Muscle of leg (tissue), 3 donors: ENCODE measurements at regions not wholly inside any gene's neighbourhood (a gene's known extent, or its start where the extent isn't known, plus 50 kb on each side); places are given as distances from the start of the nearest gene placed in this dataset.
"Not testable (repeated sequence)": the region's sequence is repeated elsewhere in the genome, so short reads cannot be mapped to it uniquely, and the experiment has no call there.

ENCODE experiments used
- DNase-seq: peaks from one replicate; pipeline ENCODE4 v3.0.0; 2013
- H3K27ac ChIP-seq: one replicate; pipeline ENCODE4 v1.5.1; 2013; ENCODE audit warnings: mild to moderate bottlenecking, low read length, control low read depth
- H3K27me3 ChIP-seq: one replicate; pipeline ENCODE4 v1.6.1; 2013; ENCODE audit warnings: low read length; ENCODE audit not compliant: control insufficient read depth, insufficient read depth
- H3K36me3 ChIP-seq: one replicate; pipeline ENCODE4 v1.6.1; 2013; ENCODE audit warnings: low read length; ENCODE audit not compliant: control insufficient read depth, insufficient read depth
- H3K4me1 ChIP-seq: one replicate; pipeline ENCODE4 v1.6.1; 2013; ENCODE audit warnings: low read length; ENCODE audit not compliant: control insufficient read depth, insufficient read depth
- H3K4me3 ChIP-seq: one replicate; pipeline ENCODE4 v1.5.1; 2013; ENCODE audit warnings: low read length, control low read depth
- H3K9me3 ChIP-seq: replicated peaks from 2 replicates; pipeline ENCODE4 v1.6.1; 2013; ENCODE audit warnings: low read depth, low read length; ENCODE audit not compliant: control insufficient read depth
- WGBS: methylation state at CpG from one replicate; pipeline ENCODE4 v1.1.5; 2013; ENCODE audit warnings: missing lambda C conversion rate; ENCODE audit not compliant: insufficient coverage; 5-methylcytosine and 5-hydroxymethylcytosine counted together

DNA sequence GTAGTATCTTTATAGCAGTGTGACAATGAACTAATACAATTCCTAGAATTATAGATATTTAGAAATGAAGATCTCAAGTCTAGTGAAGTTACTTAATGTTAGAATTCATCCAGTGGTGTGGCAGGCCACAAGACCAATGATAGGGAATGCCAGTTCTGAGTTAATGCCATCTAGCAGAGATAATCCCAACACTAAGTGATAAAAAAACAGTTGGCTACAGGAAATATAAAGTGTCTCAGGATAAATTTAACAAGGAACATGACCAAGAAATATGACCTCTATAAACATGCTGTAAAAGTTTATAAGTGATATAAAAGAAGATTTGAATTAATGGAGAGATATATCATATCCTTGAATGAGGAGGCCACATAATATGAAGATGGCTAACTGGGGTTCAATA is 1790.5 kb upstream of the ADGRL3 start:
- H3K9me3 ChIP-seq = no peaks in the 10 kb centered on the region
- no peaks in the 10 kb centered on the region for H3K27me3 ChIP-seq
- no peak overlapping the region for H3K27ac ChIP-seq
- no peaks in the 10 kb centered on the region for H3K4me1 ChIP-seq
- no peaks in the 10 kb centered on the region for H3K36me3 ChIP-seq
- no peak for DNase-seq
- no peak overlapping the region for H3K4me3 ChIP-seq

DNA sequence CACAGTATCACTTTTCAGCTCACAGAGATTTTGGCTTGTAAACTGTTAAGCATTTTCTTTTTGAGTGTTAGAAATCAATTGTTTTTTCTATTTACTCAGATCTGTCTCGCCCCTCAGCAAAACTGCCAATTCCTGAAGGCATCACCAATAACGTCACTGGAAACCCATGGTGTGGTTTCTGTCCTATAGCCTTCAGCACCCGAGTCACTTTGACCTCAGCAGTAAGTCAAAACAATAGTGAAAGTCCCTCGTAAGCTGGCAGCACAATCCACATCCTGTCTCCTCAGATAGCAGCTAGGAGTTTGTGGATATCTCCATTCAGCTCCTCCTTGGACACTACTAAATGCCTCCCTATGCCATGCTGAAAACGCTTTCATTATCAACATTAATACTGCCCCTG is 1787.4 kb upstream of the ADGRL3 start:
- Histone ChIP-seq H3K27ac (no peak overlapping the region), H3K4me1 (no peaks in the 10 kb centered on the region), H3K36me3 (no peaks in the 10 kb centered on the region), H3K27me3 (no peaks in the 10 kb centered on the region), H3K9me3 (no peaks in the 10 kb centered on the region), H3K4me3 (no peak overlapping the region)
- no peak for DNase-seq
- WGBS = 100% methylated on average over 2 of the region's 5 CpGs

DNA sequence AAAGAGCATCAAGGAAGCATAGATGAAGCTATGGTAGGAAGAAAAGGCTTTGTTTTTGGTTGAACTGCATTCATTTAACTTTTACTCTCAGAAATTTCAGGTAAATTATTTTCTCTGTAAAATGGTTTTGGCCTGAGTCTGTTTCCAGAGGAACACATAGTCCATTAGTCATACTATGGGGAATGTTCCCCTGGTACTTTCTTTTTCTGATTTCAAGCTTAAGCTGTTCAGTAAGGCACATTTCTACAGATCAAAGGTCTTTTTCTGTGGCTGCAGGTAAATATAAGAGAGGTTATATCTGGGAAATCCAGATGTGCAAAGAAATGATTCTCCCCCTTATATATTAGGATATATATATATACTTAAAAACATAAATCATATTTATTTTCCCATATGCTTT is 1744.4 kb upstream of the ADGRL3 start:
- no peak overlapping the region for H3K4me3 ChIP-seq
- no peaks in the 10 kb centered on the region for H3K36me3 ChIP-seq
- no peaks in the 10 kb centered on the region for H3K27me3 ChIP-seq
- H3K27ac ChIP-seq = no peak overlapping the region
- H3K4me1 ChIP-seq = no peaks in the 10 kb centered on the region
- no peaks in the 10 kb centered on the region for H3K9me3 ChIP-seq
- no peak for DNase-seq

DNA sequence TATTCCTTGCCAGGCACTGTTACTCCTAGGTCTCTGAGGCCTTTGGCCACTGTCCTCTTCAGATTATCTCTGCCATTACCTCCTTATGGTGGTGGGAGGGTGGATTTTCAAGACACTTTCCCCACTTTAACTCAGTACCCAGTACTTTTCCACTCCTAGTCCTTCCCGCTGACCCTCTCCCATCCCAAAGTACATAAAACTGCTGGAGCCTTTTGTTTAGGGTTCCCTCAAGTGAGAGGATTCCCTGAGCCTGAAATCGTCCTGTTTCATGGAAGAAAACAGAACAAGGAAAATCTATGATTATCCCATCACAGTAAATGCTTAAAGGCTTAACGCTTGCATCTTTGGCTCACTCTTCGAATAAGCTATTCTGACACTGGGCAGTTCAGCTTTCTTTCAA is 1742.5 kb upstream of the ADGRL3 start:
- Histone ChIP-seq H3K4me3 (no peak overlapping the region), H3K27ac (no peak overlapping the region), H3K27me3 (no peaks in the 10 kb centered on the region), H3K9me3 (no peaks in the 10 kb centered on the region), H3K4me1 (no peaks in the 10 kb centered on the region), H3K36me3 (no peaks in the 10 kb centered on the region)
- 43% methylated on average over 1 of the region's 4 CpGs for WGBS
- no peak for DNase-seq

DNA sequence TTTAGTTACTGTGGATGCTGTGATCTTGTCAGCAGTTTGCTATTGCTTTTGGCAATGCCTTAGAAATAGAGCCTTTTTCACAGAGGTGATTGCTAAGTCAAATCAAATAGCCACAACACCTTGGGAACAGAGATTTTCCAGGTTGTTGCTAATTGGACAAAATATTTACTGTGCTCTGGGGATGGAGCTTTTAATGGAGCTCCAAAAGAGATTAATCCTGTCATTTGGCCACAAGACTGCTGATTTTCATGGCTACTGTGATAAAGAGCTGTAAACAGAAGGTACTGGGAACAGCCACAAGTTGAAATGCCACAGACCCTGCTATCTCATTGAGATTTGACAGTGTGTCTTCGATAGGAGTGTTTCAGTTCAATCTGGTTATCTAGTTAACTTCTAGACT is 1715.2 kb upstream of the ADGRL3 start:
- WGBS = no CpG with 5 or more reads among the region's 1 CpG
- Histone ChIP-seq H3K27me3 (no peaks in the 10 kb centered on the region), H3K9me3 (no peaks in the 10 kb centered on the region), H3K36me3 (no peaks in the 10 kb centered on the region), H3K27ac (no peak overlapping the region), H3K4me1 (no peaks in the 10 kb centered on the region), H3K4me3 (no peak overlapping the region)
- DNase-seq = no peak

GRCh38 chr4:59500103-59500502 is 1700.0 kb upstream of the ADGRL3 start:
- H3K4me1 ChIP-seq = no peaks in the 10 kb centered on the region
- no peaks in the 10 kb centered on the region for H3K27me3 ChIP-seq
- WGBS = no CpG with 5 or more reads among the region's 2 CpGs
- no peak for DNase-seq
- no peaks in the 10 kb centered on the region for H3K9me3 ChIP-seq
- no peak overlapping the region for H3K4me3 ChIP-seq
- no peak overlapping the region for H3K27ac ChIP-seq
- H3K36me3 ChIP-seq = no peaks in the 10 kb centered on the region

DNA sequence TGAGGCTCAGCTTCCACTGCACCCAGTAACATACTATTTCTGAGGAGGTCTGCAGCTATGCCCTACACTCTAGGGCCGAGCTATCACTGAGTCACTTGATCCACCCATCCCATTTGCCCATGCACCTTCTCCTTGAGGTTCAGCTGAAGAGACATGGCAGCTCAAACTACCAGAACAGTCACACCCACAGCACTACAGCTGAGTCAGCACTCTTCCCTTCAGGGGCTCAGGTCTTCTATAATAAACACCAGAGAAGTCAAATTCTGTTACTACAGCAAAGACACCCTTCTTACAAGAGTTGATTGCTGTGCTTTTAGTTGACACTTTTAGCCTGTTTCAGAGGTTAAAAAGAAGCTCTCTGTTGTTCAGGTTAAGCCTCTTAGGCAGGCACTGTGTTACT is 1696.4 kb upstream of the ADGRL3 start:
- no peaks in the 10 kb centered on the region for H3K4me1 ChIP-seq
- WGBS = 100% methylated on average over 1 of the region's 1 CpG
- no peaks in the 10 kb centered on the region for H3K27me3 ChIP-seq
- no peaks in the 10 kb centered on the region for H3K9me3 ChIP-seq
- no peak for DNase-seq
- H3K36me3 ChIP-seq = no peaks in the 10 kb centered on the region
- H3K27ac ChIP-seq = no peak overlapping the region
- H3K4me3 ChIP-seq = no peak overlapping the region

GRCh38 chr4:59511809-59512208 is 1688.3 kb upstream of the ADGRL3 start:
- H3K4me3 ChIP-seq, DNase-seq, H3K4me1 ChIP-seq, H3K9me3 ChIP-seq, H3K27me3 ChIP-seq, H3K36me3 ChIP-seq, H3K27ac ChIP-seq: not testable (repeated sequence)
- 79% methylated on average over 7 of the region's 11 CpGs for WGBS

- no peaks in the 10 kb centered on the region for H3K9me3 ChIP-seq
- no peaks in the 10 kb centered on the region for H3K27me3 ChIP-seq
- H3K4me1 ChIP-seq = no peaks in the 10 kb centered on the region
- 93% methylated on average over 2 of the region's 2 CpGs for WGBS
- H3K27ac ChIP-seq = no peak overlapping the region
- no peak overlapping the region for H3K4me3 ChIP-seq
- no peaks in the 10 kb centered on the region for H3K36me3 ChIP-seq
- no peak for DNase-seq
These were observed 1683.1 kb upstream of the ADGRL3 start for GRCh38 chr4:59517007-59517406.

GRCh38 chr4:59518005-59518823 is 1681.9 kb upstream of the ADGRL3 start:
- Histone ChIP-seq H3K9me3 (no peaks in the 10 kb centered on the region), H3K36me3 (no peaks in the 10 kb centered on the region), H3K27me3 (no peaks in the 10 kb centered on the region), H3K4me1 (no peaks in the 10 kb centered on the region), H3K27ac (no peak overlapping the region), H3K4me3 (no peak overlapping the region)
- DNase-seq = no peak
- 88% methylated on average over 13 of the region's 22 CpGs for WGBS

DNA sequence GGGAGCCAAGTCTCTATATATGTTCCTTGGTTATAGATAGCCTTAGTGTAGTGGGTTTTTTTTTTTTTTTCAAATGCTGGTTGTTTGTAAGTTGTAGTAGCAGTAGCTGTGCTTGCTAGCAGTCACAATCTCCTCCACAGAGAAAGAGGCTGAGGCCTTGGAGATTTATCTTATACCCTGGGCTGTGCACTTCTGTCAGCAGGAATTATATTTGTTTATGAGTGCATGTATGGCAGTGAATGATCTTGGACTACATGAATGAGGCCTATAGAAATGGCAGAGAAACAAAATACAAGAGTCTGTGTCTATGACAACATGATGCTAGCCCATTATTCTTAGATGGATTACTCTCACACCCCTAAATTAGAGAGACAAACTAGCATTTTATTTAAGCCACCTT is 1674.2 kb upstream of the ADGRL3 start:
- H3K36me3 ChIP-seq = no peaks in the 10 kb centered on the region
- no peaks in the 10 kb centered on the region for H3K9me3 ChIP-seq
- no peak overlapping the region for H3K4me3 ChIP-seq
- H3K27ac ChIP-seq = no peak overlapping the region
- H3K4me1 ChIP-seq = no peaks in the 10 kb centered on the region
- no peak for DNase-seq
- no peaks in the 10 kb centered on the region for H3K27me3 ChIP-seq
